ENCODE measurements at regions not wholly inside any gene's neighbourhood (a gene's known extent, or its start where the extent isn't known, plus 50 kb on each side); places are given as distances from the start of the nearest gene placed in this dataset.

- TF ChIP-seq POLR2A (IDR thresholded peaks at IDR 0.05), result no peak
- no peak for TF ChIP-seq CTCF (IDR thresholded peaks at IDR 0.05)
Measured at GRCh38 chr6:132128424-132128823, 177.3 kb upstream of the CCN2 start.

Data from stomach (tissue), 4 donors.